Posterior cingulate gyrus (tissue), 11 donors: ENCODE measurements at regions not wholly inside any gene's neighbourhood (a gene's known extent, or its start where the extent isn't known, plus 50 kb on each side); places are given as distances from the start of the nearest gene placed in this dataset.
A peak's percentile ranks its signal among the peaks of the same experiment; 100 is the strongest.

Source experiments
- DNase-seq, 10 donors: peaks; one replicate each; pipeline versions ENCODE4 v3.0.0 to v3.0.0-alpha.2; 2020 to 2021; ENCODE audit warnings: mixed read lengths in 3 of 10
- intact Hi-C: fragments of 100-400 bp; cut with DNase I; formaldehyde crosslinking; loops from one replicate; pipeline ENCODE4 v1.15.1; 2023

DNA sequence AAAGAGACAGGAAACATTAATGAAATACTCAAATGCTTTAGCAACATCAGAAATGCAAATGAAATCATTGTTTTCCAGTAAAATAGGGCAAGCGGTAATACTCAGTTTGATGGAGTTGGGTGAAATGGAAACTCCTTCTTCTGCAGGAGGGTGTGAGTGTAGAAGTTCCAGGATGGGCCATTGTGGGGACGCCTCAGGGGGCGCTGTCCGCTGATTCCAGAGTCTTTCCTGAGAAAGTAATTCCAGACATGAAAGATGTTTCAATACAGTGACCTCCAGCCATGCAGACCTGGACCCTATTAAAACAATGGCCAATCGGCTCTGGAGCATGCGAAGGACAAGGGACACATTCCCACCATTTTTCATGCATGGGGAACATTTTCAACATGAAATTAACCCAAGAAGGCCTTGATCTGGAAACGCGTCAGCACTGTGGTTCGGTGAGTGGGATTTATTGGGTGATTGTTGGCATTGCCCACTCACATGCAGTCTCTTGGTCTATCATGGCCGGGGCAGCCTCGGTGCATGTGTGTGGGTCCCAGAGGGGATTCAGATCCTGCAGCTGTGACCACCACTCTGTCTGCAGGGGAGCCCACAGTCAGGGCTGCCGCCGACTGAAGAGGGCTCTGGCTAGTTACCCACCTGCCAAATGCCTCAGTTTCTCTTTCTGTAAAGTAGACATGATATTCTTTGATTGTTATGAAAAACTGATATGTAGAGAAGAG, 132.6 kb upstream of the IRX4 start:
- intact Hi-C loops: no loop called here
- DNase-seq: no peak

DNA sequence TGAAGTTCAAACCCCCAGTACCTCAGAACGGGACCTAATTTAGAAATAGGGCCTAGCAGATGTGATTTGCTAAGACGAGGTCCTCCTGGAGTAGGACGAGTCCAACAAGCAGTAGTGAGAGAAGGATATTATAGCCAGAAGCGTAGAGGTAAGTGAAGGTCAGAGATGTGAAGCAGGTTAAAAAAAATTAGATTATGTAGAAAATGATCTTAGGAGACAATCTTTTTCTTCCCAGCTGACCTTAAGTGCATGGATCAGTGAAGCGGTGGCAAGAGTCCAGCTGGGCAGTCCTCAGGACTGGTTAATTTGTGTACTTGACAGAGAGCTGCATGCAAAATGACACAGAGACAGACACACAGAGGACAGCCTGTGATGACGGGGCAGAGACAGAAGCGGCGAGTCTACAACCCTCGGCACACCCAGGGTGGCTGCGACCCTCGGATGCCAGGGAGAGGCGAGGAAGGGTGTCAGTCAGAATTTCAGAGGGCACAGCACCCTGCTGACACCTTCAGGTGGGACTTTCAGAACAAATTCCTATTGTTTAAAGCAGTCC, 131.4 kb upstream of the IRX4 start:
- DNase-seq: no peak
- intact Hi-C loops: no loop called here

DNA sequence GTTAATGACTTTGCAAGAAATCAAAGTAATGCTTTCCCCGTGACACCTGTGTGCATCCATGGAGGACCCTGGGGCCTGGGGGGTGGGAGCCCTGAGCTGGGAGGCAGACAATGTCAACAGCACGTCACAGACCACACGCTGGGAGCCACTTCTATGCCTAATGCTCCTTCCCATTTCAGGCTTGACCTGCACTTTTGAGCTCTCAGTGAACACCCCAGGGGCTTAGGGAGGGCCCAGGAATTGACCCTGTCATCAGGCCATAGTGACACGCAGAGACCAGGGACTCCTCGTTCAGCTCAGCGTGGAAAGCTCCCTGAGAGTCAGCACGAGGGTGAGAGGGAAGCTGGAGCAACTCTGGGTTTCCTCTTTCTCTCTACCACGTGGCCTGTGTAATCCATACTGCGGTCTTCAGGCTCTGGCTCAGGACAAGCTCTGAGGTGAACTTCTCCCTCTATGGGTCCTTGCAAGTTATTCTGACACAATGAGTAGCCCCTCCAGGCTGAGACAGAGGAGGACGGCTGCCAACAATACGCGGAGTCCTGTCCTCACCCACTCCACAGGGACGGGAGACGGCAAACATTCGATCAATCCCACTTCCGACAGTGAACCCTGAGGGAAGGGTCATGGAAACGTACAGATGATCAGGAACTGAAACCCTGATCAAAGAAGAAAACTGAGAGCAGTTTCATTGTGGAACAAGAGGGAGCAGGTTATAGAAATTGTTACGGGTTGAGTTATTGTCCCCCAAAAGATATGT, 130.8 kb upstream of the IRX4 start:
- DNase-seq: no peak
- intact Hi-C loops: no loop called here

DNA sequence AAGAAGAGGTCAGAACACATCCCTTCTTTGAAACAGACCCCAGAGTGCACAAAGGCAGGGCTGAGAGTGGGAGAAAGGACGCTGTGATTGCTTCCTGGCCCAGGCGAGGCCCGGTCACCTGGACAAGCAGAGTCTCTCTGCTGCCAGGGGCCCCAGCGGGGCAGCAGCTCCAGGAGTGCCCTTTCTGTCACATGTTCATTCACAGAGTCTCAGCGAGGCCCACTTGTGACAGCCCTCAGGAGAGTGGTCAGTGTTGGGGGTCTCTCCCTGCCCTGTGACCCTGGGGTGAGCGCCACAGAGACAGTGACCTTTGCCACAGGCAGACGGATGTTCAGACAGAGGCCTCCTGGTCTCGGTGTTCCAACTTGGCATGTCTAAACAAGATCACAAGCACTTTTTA, 130.2 kb upstream of the IRX4 start:
- DNase-seq: no peak
- intact Hi-C loops: no loop called here

DNA sequence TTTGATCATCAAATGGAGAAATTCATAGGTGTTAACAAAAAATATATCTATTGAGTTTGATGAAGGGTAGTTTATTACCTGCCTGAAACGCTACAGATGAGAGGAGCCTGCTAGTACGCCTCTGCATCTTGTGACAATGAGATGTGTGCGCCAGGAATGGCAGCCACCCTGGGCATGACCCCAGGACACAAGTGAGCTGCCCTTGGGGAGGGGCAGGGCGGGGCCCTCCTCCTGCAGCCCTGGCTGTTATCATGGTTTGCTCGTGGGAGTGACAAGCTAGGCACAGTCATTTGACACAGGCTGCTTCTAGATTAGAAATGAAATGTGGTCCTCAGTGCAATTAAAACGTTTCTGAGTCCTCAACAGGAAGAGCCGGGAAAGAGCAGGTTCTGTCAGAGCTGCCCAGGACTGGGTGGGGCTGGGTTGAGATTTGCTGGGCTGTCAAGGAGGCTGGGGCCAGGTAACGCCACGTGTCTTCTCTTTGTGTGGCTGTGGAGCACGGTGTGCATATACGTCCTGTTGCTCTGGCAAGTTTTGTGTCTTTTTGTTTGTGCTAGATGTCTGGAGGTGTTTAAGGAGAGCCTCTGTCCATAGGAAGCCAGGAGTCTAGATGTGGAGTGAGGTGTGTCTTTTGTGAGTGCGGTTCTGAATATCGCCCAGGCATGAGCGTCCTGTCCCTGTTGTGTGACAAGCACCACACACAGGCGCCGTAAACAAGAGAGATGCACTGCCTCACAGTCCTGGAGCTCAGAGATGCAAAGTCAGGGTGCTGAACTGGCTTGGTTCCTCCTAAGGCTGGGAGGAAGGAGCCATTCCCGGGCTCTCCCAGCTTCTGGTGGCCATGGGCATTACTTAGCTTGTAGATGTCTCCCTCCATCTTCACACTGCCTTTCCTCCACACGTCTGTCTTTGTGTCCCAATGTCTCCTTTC, 129.0 kb upstream of the IRX4 start:
- peak in 1 of 10 donors; percentile 27 for DNase-seq
- intact Hi-C loops: no loop called here

DNA sequence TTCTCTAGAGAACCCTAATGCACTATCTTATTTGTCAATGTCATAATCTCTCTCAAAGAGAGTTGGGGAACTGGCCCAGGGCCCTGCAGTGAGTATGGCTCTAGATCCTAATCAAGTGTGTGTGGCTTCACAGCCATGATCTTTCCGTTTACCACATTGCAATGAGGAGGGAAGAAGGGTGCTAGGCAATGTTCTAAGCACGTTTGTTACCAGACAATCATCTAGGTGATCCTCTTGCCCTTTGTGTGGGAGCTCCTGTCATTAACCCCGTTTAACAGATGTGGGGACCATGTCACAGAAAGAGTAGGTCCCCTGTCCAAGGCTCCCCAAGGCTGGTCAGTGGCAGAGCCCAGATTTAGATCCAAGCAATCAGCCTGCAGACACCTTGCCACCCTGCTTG, 128.2 kb upstream of the IRX4 start:
- intact Hi-C loops: no loop called here
- no peak for DNase-seq

DNA sequence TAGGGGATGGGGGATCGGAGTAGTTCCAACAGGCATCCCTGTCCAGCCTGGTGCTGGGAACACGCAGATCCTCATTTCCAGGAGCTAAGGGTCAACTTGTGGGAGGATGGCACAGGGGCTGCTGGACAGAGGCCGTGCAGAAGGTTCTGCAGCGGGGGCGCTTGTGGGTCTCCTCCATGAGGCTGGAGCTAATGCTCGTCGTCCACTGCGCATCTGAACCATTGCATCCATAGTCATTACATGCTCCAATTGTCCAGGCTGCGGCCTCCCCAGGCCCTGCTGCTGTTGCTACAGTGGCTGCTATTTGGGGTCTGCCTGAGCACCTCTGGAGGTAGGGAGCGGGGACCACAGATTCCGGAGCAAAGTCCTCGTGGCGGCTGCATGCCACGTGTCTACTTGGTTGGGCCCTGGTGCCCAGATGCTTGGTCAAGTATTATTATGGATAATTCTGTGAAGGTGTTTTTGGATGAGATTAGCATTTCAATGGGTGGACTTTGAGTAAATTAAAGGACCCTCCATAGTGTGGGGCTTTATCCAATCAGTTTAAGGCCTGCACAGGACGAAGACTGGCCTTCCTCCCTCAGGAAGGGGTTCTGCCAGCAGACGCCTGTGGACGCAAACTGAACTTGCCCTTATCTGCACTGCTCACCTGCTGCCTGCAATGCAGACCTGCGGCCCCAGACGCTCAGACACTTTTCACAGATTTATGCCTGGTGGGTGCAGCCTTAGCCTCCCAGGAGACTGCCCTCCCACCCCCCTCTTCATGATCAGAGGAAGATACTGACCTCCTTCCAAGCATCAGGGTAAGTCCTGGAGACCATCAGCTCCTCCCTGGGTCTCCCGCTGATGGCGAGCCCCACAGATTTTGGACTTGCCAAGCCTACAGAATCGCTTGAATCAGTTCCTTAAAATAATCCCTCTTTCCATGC, 127.5 kb upstream of the IRX4 start:
- no peak for DNase-seq
- intact Hi-C loops: no loop called here

DNA sequence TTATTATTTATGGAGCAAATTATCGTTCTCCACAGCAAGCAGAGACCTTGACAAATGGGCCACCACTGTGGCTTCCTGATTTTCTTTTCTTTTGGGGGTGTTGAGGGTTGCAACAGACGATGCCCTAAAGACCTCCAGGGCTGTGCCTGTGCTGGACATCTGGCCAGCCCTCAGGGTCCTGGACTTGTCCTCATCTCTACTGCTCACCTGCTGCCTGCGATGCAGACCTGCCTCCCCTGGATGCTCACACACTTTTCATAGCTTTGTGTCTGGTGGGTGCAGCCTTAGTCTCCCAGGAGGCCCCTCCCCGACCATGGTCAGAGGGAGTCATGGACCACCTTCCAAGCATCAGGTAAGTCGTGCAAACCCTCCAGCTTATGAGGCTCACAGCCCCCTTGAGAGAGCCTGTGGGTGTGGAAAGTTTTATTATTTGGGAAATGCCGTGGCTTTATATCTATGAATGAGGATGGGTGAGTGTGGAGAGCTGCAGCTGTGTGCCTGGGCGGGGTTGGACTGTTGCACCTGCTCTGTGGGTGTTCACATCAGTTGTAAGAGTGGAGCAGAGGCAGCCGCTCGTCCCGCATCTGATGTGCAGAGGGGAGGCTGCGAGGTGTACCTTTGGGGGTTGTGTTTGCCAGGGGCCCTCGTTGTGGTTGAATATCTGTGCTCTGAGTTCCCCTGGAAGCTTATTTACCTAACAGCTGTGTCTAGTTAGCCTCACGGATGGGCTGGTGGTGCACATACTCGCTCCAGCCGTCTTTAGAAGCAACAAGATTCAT, 126.3 kb upstream of the IRX4 start:
- DNase-seq: no peak
- intact Hi-C loops: no loop called here

DNA sequence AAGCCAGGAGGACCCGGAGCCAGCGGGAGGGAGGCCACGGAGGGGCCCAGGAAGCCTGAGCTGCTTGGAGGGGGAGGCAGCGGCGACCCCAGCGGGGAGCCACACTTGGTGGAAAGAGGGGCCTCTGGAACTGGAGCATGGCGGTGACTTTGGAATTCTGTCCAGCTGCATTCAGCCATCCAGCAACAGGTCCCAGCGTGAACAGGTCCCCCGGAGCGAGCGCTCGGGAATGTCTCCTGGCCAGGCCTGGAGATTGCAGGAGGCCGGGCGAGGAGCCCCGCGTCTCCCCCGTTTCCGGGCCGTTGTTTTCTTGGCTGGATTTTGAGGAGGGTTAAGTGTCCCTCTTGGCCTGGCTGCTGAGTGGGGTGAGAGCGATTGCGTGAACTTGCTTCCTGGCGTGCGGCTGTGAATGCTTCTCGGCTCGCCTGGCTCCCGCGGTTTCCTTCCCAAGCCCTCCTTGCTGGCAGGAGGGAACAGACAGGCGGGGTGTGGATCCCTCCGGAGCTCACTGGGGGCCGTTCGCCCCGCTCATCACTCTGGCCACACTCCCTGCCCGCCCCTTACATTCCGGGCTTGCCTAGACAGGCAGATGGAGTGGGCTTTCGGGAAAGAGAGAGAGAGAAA, 125.3 kb upstream of the IRX4 start:
- intact Hi-C loops: no loop called here
- DNase-seq: peak in 1 of 10 donors; percentile 67

DNA sequence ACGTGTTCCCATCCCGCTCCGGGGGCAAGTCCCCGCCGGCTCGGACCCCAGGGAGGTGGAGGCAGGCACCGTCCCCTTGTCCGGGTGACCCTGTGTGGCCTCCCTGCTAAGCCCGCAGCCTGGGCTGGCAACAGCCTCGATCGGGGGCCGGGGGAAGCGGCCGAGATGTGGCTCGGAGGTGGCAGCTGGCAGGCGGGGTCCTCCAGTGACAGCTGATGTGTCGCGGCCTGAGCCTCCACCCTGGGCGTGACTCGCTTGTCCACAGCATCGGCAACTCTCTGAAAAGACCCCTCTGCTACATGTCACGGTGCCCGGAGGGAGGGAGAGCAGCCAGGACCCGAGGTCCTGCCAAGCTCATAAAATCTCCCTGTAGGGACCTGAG, 124.8 kb upstream of the IRX4 start:
- DNase-seq: peak in 2 of 10 donors; percentile 72 to 84

DNA sequence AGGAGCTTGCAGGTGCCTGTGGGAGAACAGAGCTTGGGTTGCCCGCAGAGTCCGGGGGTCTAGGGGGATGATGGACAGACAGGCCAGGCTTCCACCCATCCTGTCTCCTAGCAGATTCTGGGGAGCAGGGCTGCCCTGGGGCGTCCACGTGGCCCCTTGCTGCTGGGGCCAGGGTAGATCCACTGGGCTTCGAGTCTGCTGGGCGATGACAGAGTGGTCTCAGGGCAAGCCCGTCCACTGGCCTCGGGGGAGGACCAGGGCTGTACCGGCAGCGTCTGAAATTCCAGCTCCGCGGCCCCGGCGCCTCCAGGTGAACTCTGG, 124.2 kb upstream of the IRX4 start:
- DNase-seq: peak in 1 of 10 donors; percentile 76
- intact Hi-C loops: no loop called here

More for the DNA sequence above, 124.8 kb upstream of the IRX4 start:
- intact Hi-C loops: no loop called here

DNA sequence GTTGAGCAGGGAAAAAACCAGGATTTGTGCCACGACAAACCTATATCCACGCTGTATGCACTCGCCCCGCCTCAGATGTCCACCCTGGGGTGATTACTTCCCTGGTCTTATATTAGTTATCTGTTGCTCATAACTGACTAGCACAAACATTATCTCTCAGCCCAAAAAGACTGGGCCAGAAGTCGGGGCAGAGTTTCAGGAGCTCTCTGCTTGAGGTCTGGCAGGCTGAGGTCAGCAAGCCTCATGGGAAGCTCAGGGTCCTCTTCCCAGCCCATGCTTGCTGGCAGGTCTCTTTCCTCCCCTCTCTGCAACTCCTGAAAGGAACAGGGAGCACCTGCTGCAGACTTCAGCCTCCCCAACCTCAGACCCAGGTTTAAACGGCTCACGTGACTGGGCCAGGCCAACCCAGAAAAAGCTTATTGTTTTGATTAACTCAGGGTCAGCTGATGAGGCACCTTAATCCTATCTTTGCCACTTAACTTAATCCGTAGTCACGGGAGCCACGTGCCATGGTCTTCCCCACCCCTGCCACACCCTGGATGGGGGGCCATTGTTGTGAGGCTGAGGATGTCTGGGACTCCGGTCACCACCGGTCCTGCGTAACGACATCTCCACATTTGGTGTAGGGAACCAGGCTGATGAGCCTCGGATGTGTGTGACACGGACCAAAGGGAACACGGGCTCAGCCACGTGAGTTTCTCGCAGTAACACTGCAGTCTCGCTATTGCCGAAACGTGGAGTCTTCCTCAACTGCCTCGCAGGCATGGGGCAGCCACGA, 123.7 kb upstream of the IRX4 start:
- intact Hi-C loops: no loop called here

DNA sequence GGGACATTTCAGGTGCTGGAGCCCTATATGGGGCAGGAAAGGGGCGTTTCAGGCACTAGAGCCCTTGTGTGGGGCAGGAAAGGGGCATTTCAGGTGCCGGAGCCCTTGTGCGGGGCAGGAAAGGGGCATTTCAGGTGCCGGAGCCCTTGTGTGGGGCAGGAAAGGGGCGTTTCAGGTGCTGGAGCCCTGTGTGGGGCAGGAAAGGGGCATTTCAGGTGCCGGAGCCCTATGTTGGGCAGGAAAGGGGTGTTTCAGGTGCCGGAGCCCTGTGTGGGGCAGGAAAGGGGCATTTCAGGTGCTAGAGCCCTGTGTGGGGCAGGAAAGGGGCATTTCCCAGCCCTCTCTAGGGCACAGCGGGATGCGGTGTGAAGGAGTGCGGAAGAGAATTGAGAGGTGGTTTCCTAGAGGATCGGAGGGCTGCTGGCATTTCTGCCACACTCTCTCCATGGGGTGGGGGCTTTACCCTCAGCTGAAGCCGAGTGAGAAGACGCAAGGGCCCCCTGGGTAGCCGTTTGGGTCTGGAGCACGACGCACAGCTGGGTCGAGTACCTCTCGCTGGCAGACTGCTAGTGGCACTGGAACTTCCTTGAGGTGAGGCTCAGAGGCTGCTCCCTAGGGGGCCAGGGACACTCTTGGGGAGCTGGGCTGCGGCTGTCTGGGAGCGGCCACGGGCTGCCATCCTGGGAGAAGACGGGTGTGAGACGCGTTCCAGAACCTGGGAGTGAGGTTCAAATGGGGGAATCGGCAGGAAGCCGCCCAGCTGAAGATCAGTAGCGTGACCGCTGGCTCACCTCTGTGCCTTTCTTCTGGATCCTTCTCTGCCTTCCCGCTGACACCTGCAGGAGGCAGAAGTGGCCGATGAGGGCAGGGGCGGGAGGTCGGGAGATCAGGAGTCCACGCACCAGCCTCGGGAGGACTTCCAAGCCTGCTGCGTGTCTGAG, 122.6 kb upstream of the IRX4 start:
- DNase-seq: peak in 1 of 10 donors; percentile 75

More for the DNA sequence above, 123.7 kb upstream of the IRX4 start:
- no peak for DNase-seq

DNA sequence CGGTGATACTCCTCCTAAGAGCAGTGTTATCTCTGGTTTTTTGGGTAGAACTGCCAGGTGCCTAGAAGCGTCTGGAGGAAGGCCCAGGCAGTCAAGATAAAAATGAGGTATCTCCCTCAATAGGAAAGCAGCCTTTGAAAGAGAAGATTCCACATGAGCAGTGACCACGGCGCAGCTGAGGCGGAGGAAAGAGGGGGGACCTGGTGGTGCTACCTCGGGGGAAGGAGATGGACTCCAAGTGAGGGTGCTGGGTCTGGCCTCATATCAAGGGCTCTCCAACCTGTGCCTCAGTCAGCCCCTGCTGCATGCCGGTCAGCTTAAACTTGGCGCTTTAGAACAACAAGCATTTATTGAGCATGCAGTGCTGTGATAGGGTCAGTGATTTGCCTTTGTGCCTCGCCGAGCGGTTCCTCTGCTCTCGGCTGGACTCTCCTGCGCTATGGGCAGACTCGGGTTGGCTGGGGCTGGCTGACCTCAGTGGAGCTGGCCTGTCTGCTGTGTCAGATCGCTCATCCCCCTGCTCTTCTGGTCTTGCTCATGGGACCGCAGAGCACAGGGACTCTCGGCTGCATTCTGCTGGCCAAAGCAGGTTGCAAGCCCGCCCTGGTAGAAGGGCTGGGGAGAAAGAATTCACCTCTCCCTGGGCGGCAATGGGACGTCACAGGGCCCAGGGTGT, 121.1 kb upstream of the IRX4 start:
- intact Hi-C loops: no loop called here
- DNase-seq: no peak

More for the DNA sequence above, 122.6 kb upstream of the IRX4 start:
- intact Hi-C loops: no loop called here

DNA sequence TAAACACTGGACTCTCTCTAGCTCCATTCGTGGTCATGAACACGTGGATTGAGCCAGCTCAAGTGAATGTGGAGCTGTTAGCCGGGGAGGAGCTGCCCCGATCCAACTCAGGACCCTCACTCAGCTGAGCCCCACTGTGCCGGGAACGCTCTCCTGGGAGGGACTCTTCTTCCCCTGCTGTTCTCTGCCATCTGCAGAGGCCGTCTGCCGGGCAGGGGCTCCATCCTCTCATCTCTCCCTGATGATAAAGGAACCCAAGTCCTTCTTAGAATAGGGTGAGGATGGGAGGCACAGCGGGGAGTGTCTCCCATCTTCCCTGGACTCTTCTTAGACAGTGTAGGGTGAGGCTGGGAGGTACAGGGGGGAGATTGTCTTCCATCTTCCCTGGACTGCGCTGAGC, 120.5 kb upstream of the IRX4 start:
- no peak for DNase-seq
- intact Hi-C loops: no loop called here

DNA sequence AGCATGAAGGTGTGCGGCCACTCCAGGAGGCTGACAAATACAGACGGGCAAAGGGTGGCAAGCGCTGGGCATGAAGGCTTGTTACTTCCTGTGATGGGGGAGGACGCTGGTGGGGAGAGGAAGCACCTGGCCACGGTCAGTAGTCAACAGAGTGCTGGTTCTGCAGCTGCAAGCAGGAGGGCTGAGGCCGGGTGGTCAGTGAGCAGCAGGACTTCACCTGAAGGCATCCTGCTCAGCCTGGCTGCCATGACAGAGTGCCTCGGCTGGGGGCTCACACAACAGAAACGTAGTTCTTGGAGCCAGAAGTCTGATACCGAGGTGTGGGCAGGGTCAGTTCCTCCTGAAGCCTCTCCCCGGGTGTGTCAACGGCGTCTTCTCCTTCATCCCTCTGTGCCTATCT, 118.6 kb upstream of the IRX4 start:
- intact Hi-C loops: no loop called here
- no peak for DNase-seq
